GM20431 (cell line): ENCODE measurements at regions not wholly inside any gene's neighbourhood (a gene's known extent, or its start where the extent isn't known, plus 50 kb on each side); places are given as distances from the start of the nearest gene placed in this dataset.
"Not testable (repeated sequence)": the region's sequence is repeated elsewhere in the genome, so short reads cannot be mapped to it uniquely, and the experiment has no call there.

Source experiments
- in situ Hi-C: fragments of 300-500 bp; cut with MseI, MboI; formaldehyde crosslinking; loops from one replicate; pipeline ENCODE4 v1.15.0; 2020; ENCODE audit warnings: low sequenced_read_pairs; ENCODE audit not compliant: unreplicated experiment

GRCh38 chr5:1573217-1574022 is 49.7 kb upstream of the LPCAT1 start:
- in situ Hi-C loops = not testable (repeated sequence)
